ENCODE measurements at regions not wholly inside any gene's neighbourhood (a gene's known extent, or its start where the extent isn't known, plus 50 kb on each side); places are given as distances from the start of the nearest gene placed in this dataset.

- intact Hi-C loops (cut with DNase I): no loop called here
- WGBS, 2 donors: 86 to 90% methylated on average over 5 of the region's 5 CpGs
- H3K36me3 ChIP-seq: no peaks in the 10 kb centered on the region
- H3K4me3 ChIP-seq: no peak overlapping the region
- H3K27me3 ChIP-seq: peaks cover 0 to 33% (median 0%) of the 10 kb centered on the region in 4 donors
- no peak for DNase-seq
- no peak overlapping the region for H3K27ac ChIP-seq
- no peaks in the 10 kb centered on the region for H3K4me1 ChIP-seq
- H3K9me3 ChIP-seq: no peaks in the 10 kb centered on the region
- TF ChIP-seq CTCF (IDR thresholded peaks at IDR 0.05): no peak
- TF ChIP-seq POLR2A (IDR thresholded peaks at IDR 0.05): no peak
Measured at GRCh38 chr2:151178207-151178606, 83.5 kb downstream of the RBM43 start.

GRCh38 chr2:151177756-151178155 lies 83.9 kb downstream of the RBM43 start:
- TF ChIP-seq POLR2A (IDR thresholded peaks at IDR 0.05): no peak
- TF ChIP-seq CTCF (IDR thresholded peaks at IDR 0.05): no peak
- H3K27me3 ChIP-seq: peaks cover 0 to 33% (median 0%) of the 10 kb centered on the region in 4 donors
- 87 to 99% methylated on average over 4 of the region's 4 CpGs for WGBS, 2 donors
- H3K36me3 ChIP-seq: no peaks in the 10 kb centered on the region
- intact Hi-C loops (cut with DNase I): no loop called here
- no peak overlapping the region for H3K4me3 ChIP-seq
- no peak for DNase-seq
- no peaks in the 10 kb centered on the region for H3K4me1 ChIP-seq
- no peak overlapping the region for H3K27ac ChIP-seq
- H3K9me3 ChIP-seq: no peaks in the 10 kb centered on the region

- intact Hi-C loops (cut with DNase I): no loop called here
- H3K36me3 ChIP-seq: no peaks in the 10 kb centered on the region
- no peak overlapping the region for H3K27ac ChIP-seq
- H3K4me3 ChIP-seq: no peak overlapping the region
- no peaks in the 10 kb centered on the region for H3K9me3 ChIP-seq
- TF ChIP-seq POLR2A (IDR thresholded peaks at IDR 0.05): no peak
- no peak for TF ChIP-seq CTCF (IDR thresholded peaks at IDR 0.05)
- H3K4me1 ChIP-seq: no peaks in the 10 kb centered on the region
- H3K27me3 ChIP-seq: peaks cover 0 to 33% (median 0%) of the 10 kb centered on the region in 4 donors
- WGBS, 2 donors: 84 to 91% methylated on average over 3 of the region's 3 CpGs
- DNase-seq: no peak
Measured at GRCh38 chr2:151176661-151177060, 85.0 kb downstream of the RBM43 start.

GRCh38 chr2:151175864-151176263 lies 85.8 kb downstream of the RBM43 start:
- Histone ChIP-seq H3K4me1 (no peaks in the 10 kb centered on the region), H3K4me3 (no peak overlapping the region), H3K27me3 (peaks cover 0 to 33% (median 0%) of the 10 kb centered on the region in 4 donors), H3K36me3 (no peaks in the 10 kb centered on the region), H3K9me3 (no peaks in the 10 kb centered on the region), H3K27ac (no peak overlapping the region)
- DNase-seq: no peak
- WGBS, 2 donors: 39 to 48% methylated on average over 2 to 5 of the region's 5 CpGs
- no peak for TF ChIP-seq CTCF (IDR thresholded peaks at IDR 0.05)
- no peak for TF ChIP-seq POLR2A (IDR thresholded peaks at IDR 0.05)
- intact Hi-C loops (cut with DNase I): no loop called here

- no peaks in the 10 kb centered on the region for H3K36me3 ChIP-seq
- no peak overlapping the region for H3K27ac ChIP-seq
- H3K9me3 ChIP-seq: no peaks in the 10 kb centered on the region
- WGBS, 2 donors: 86 to 93% methylated on average over 2 of the region's 2 CpGs
- no peaks in the 10 kb centered on the region for H3K4me1 ChIP-seq
- H3K4me3 ChIP-seq: no peak overlapping the region
- peaks cover 0 to 29% (median 0%) of the 10 kb centered on the region in 4 donors for H3K27me3 ChIP-seq
- intact Hi-C loops (cut with DNase I): no loop called here
- TF ChIP-seq CTCF (IDR thresholded peaks at IDR 0.05) (no peak), POLR2A (IDR thresholded peaks at IDR 0.05) (no peak)
- DNase-seq: no peak
Measured at GRCh38 chr2:151174127-151174526, 87.5 kb downstream of the RBM43 start.

All from esophagus squamous epithelium (tissue), 5 donors.